WTC11 (cell line): ENCODE measurements at regions not wholly inside any gene's neighbourhood (a gene's known extent, or its start where the extent isn't known, plus 50 kb on each side); places are given as distances from the start of the nearest gene placed in this dataset.

ENCODE experiments used
- CTCF ChIP-seq: fragments of 200-600 bp; IDR thresholded peaks from 2 replicates; pipeline ENCODE4 v1.8.0; 2022; ENCODE audit warnings: antibody characterized with exemption
- FOXJ3 ChIP-seq: sonication (generic); formaldehyde crosslinking; IDR thresholded peaks from 2 replicates; pipeline ENCODE4 v1.9.0; 2021; ENCODE audit warnings: missing genetic modification reagents, mild to moderate bottlenecking, borderline replicate concordance
- SP1 ChIP-seq: sonication (generic); formaldehyde crosslinking; conservative IDR thresholded peaks from 2 replicates; pipeline ENCODE4 v1.8.1; 2022; ENCODE audit warnings: missing genetic modification reagents
- TCF7 ChIP-seq: sonication (generic); formaldehyde crosslinking; IDR thresholded peaks from 2 replicates; pipeline ENCODE4 v1.8.0; 2022; ENCODE audit warnings: mild to moderate bottlenecking, low read depth, missing genetic modification reagents, moderate library complexity
- TEAD4 ChIP-seq: sonication (generic); formaldehyde crosslinking; IDR thresholded peaks from 2 replicates; pipeline ENCODE4 v1.8.0; 2022; ENCODE audit warnings: mild to moderate bottlenecking, missing genetic modification reagents
- ZNF138 ChIP-seq: sonication (generic); formaldehyde crosslinking; conservative IDR thresholded peaks from 2 replicates; pipeline ENCODE4 v1.8.1; 2022; ENCODE audit warnings: mild to moderate bottlenecking, moderate library complexity, missing genetic modification reagents
- ZNF232 ChIP-seq: sonication (generic); formaldehyde crosslinking; IDR thresholded peaks from 2 replicates; pipeline ENCODE4 v1.8.0; 2022; ENCODE audit warnings: mild to moderate bottlenecking, missing genetic modification reagents
- TF ChIP-seq, protein P1 (sequence below): sonication (generic); formaldehyde crosslinking; IDR thresholded peaks from 2 replicates; pipeline ENCODE4 v1.8.1; 2022; ENCODE audit warnings: mild to moderate bottlenecking, moderate library complexity, missing genetic modification reagents

GRCh38 chr9:129398101-129398960 lies 220.3 kb upstream of the IER5L start:
- no peak for TF ChIP-seq CTCF
- TF ChIP-seq ZNF138 (CRISPR knock-in tag) = no peak
- TF ChIP-seq, protein P1, sequence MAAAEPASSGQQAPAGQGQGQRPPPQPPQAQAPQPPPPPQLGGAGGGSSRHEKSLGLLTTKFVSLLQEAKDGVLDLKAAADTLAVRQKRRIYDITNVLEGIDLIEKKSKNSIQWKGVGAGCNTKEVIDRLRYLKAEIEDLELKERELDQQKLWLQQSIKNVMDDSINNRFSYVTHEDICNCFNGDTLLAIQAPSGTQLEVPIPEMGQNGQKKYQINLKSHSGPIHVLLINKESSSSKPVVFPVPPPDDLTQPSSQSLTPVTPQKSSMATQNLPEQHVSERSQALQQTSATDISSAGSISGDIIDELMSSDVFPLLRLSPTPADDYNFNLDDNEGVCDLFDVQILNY (CRISPR knock-in tag) = no peak
- TF ChIP-seq FOXJ3 (CRISPR knock-in tag) = no peak
- no peak for TF ChIP-seq ZNF232 (CRISPR knock-in tag)
- no peak for TF ChIP-seq TCF7
- TF ChIP-seq TEAD4 (CRISPR knock-in tag) = no peak
- TF ChIP-seq SP1 (CRISPR knock-in tag) = no peak
